ENCODE measurements at regions not wholly inside any gene's neighbourhood (a gene's known extent, or its start where the extent isn't known, plus 50 kb on each side); places are given as distances from the start of the nearest gene placed in this dataset.

DNA sequence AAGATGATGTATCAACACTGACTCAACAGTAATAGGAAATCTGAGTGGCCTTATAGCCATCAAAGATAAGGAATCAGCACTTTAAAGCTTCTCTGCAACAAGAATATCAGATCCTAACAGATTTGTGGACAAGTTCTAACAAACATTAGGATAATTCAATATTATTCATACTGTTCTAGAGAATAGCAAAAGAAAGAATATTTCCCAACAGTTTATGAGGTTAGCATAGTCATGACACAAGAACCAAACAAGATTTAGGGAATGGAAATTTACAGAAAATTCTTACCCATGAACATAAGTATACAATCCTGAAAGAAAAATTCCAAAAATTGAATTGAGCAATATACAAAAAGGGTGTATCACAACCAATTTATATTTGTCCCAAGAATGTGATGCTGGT, 64.3 kb upstream of the BTBD3 start:
- Histone ChIP-seq H3K27me3 (no peaks in the 10 kb centered on the region), H3K4me1 (no peaks in the 10 kb centered on the region), H3K9me3 (no peaks in the 10 kb centered on the region), H3K36me3 (no peaks in the 10 kb centered on the region), H3K4me3 (no peak overlapping the region), H3K27ac (no peak overlapping the region)
- intact Hi-C loops (cut with DNase I): no loop called here
- ATAC-seq (no peak), DNase-seq (no peak)
- TF ChIP-seq, protein P1, sequence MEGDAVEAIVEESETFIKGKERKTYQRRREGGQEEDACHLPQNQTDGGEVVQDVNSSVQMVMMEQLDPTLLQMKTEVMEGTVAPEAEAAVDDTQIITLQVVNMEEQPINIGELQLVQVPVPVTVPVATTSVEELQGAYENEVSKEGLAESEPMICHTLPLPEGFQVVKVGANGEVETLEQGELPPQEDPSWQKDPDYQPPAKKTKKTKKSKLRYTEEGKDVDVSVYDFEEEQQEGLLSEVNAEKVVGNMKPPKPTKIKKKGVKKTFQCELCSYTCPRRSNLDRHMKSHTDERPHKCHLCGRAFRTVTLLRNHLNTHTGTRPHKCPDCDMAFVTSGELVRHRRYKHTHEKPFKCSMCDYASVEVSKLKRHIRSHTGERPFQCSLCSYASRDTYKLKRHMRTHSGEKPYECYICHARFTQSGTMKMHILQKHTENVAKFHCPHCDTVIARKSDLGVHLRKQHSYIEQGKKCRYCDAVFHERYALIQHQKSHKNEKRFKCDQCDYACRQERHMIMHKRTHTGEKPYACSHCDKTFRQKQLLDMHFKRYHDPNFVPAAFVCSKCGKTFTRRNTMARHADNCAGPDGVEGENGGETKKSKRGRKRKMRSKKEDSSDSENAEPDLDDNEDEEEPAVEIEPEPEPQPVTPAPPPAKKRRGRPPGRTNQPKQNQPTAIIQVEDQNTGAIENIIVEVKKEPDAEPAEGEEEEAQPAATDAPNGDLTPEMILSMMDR (IDR thresholded peaks at IDR 0.05): no peak

DNA sequence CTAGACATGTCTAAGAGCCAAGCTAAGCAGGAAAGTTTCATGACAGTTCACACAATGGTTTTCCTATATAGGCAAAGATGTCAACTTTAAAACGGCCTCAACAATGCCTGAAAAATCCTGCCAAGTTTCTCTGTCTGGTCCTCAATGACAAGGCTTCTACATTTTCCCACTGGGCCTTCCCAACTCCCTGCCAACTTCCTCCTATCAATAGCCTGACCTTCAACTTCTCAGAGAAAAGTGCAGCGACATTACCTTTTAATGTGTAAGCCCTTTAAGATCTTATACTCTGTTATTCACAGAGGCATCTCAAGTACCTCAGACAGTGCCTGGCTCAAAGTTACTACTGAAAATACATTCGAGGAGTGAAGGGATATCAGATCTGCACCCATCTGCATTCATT, 56.2 kb upstream of the BTBD3 start:
- H3K27me3 ChIP-seq: no peaks in the 10 kb centered on the region
- H3K27ac ChIP-seq: no peak overlapping the region
- intact Hi-C loops (cut with DNase I): no loop called here
- no peak for ATAC-seq
- DNase-seq: no peak
- H3K4me1 ChIP-seq: no peaks in the 10 kb centered on the region
- TF ChIP-seq, protein P1 (IDR thresholded peaks at IDR 0.05): no peak
- H3K9me3 ChIP-seq: no peaks in the 10 kb centered on the region
- H3K4me3 ChIP-seq: no peak overlapping the region
- H3K36me3 ChIP-seq: no peaks in the 10 kb centered on the region

DNA sequence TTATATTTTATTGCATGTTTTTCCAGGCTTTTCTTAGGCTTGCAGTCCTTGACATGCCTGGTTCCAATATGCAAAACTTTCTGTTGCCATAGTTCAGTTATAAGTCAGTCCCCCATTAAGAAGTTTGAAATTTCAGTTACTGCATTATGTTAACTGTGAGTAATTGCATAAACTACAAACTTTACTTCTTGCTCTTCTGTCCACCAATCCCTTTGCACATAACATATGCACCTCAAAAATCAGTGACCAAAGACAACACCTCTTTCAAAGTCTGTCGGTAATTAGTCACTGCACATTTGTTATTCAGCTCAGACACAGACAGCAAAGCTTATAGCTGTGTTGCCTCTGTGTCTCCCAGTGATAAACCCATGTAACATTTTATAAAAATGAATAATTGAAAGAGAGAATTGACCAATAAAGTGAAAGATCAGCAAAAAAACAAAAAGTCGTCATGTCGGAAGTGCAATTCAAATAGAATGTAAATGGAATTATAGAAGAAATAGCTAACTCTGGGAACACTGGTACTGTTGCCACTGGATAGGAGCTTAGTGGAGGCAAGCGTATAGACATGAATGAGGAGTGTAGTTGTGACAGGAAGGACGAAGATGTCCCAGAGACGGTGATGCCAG, 50.3 kb upstream of the BTBD3 start:
- Histone ChIP-seq H3K27me3 (no peaks in the 10 kb centered on the region), H3K27ac (no peak overlapping the region), H3K4me1 (no peaks in the 10 kb centered on the region), H3K4me3 (no peak overlapping the region), H3K36me3 (no peaks in the 10 kb centered on the region), H3K9me3 (no peaks in the 10 kb centered on the region)
- DNase-seq (no peak), ATAC-seq (no peak)
- intact Hi-C loops (cut with DNase I): no loop called here
- TF ChIP-seq, protein P1 (IDR thresholded peaks at IDR 0.05): no peak
